ENCODE measurements at regions not wholly inside any gene's neighbourhood (a gene's known extent, or its start where the extent isn't known, plus 50 kb on each side); places are given as distances from the start of the nearest gene placed in this dataset.

- Mint-ChIP-seq H3K27me3 (no peaks in the 10 kb centered on the region), H3K4me3 (no peak overlapping the region), H3K9me3 (peaks cover 23% of the 10 kb centered on the region), H3K4me1 (no peaks in the 10 kb centered on the region), H3K27ac (no peak overlapping the region), H3K36me3 (no peaks in the 10 kb centered on the region)
- ATAC-seq (ENCODE audit: low read depth): no peak
- DNase-seq (ENCODE audit: low spot score in 2 of 2): no peak
Observed at GRCh38 chr1:181284978-181285377, 196.5 kb downstream of the IER5 start.

- DNase-seq (ENCODE audit: low spot score in 2 of 2): no peak
- no peak for ATAC-seq (ENCODE audit: low read depth)
- no peaks in the 10 kb centered on the region for H3K9me3 Mint-ChIP-seq
- no peak overlapping the region for H3K4me3 Mint-ChIP-seq
- peaks cover 9% of the 10 kb centered on the region for H3K27me3 Mint-ChIP-seq
- H3K27ac Mint-ChIP-seq: no peak overlapping the region
- H3K36me3 Mint-ChIP-seq: no peaks in the 10 kb centered on the region
- H3K4me1 Mint-ChIP-seq: no peaks in the 10 kb centered on the region
Observed at GRCh38 chr1:181295217-181295616, 188.1 kb upstream of the CACNA1E start.

GRCh38 chr1:181296180-181296579 is 187.1 kb upstream of the CACNA1E start:
- ATAC-seq (ENCODE audit: low read depth) (no peak), DNase-seq (ENCODE audit: low spot score in 2 of 2) (no peak)
- no peak overlapping the region for H3K27ac Mint-ChIP-seq
- no peaks in the 10 kb centered on the region for H3K9me3 Mint-ChIP-seq
- no peaks in the 10 kb centered on the region for H3K4me1 Mint-ChIP-seq
- H3K36me3 Mint-ChIP-seq: no peaks in the 10 kb centered on the region
- H3K4me3 Mint-ChIP-seq: no peak overlapping the region
- peaks cover 9% of the 10 kb centered on the region for H3K27me3 Mint-ChIP-seq

- DNase-seq (ENCODE audit: low spot score in 2 of 2) (no peak), ATAC-seq (ENCODE audit: low read depth) (no peak)
- H3K27ac Mint-ChIP-seq: no peak overlapping the region
- H3K4me3 Mint-ChIP-seq: no peak overlapping the region
- no peaks in the 10 kb centered on the region for H3K36me3 Mint-ChIP-seq
- no peaks in the 10 kb centered on the region for H3K9me3 Mint-ChIP-seq
- H3K27me3 Mint-ChIP-seq: peaks cover 17% of the 10 kb centered on the region
- no peaks in the 10 kb centered on the region for H3K4me1 Mint-ChIP-seq
Observed at GRCh38 chr1:181308098-181308497, 175.2 kb upstream of the CACNA1E start.

GRCh38 chr1:181310560-181310959 is 172.8 kb upstream of the CACNA1E start:
- no peaks in the 10 kb centered on the region for H3K9me3 Mint-ChIP-seq
- no peak overlapping the region for H3K27ac Mint-ChIP-seq
- no peak for DNase-seq (ENCODE audit: low spot score in 2 of 2)
- H3K4me3 Mint-ChIP-seq: no peak overlapping the region
- no peaks in the 10 kb centered on the region for H3K36me3 Mint-ChIP-seq
- peaks cover 25% of the 10 kb centered on the region for H3K27me3 Mint-ChIP-seq
- no peak for ATAC-seq (ENCODE audit: low read depth)
- peaks cover 7% of the 10 kb centered on the region for H3K4me1 Mint-ChIP-seq

- Mint-ChIP-seq H3K4me3 (no peak overlapping the region), H3K36me3 (no peaks in the 10 kb centered on the region), H3K27me3 (peaks cover 30% of the 10 kb centered on the region), H3K9me3 (no peaks in the 10 kb centered on the region), H3K27ac (no peak overlapping the region), H3K4me1 (peaks cover 7% of the 10 kb centered on the region)
- no peak for DNase-seq (ENCODE audit: low spot score in 2 of 2)
- ATAC-seq (ENCODE audit: low read depth): no peak
Observed at GRCh38 chr1:181312946-181313345, 170.4 kb upstream of the CACNA1E start.

GRCh38 chr1:181313466-181313865 is 169.9 kb upstream of the CACNA1E start:
- peaks cover 30% of the 10 kb centered on the region for H3K27me3 Mint-ChIP-seq
- H3K4me1 Mint-ChIP-seq: peaks cover 7% of the 10 kb centered on the region
- no peak overlapping the region for H3K27ac Mint-ChIP-seq

GRCh38 chr1:181314010-181314409 is 169.3 kb upstream of the CACNA1E start:
- Mint-ChIP-seq H3K9me3 (no peaks in the 10 kb centered on the region), H3K36me3 (no peaks in the 10 kb centered on the region), H3K27me3 (peaks cover 30% of the 10 kb centered on the region), H3K4me3 (no peak overlapping the region), H3K4me1 (peaks cover 7% of the 10 kb centered on the region), H3K27ac (no peak overlapping the region)
- DNase-seq (ENCODE audit: low spot score in 2 of 2) (no peak), ATAC-seq (ENCODE audit: low read depth) (no peak)

More at GRCh38 chr1:181313466-181313865, 169.9 kb upstream of the CACNA1E start:
- Mint-ChIP-seq H3K9me3 (no peaks in the 10 kb centered on the region), H3K4me3 (no peak overlapping the region), H3K36me3 (no peaks in the 10 kb centered on the region)
- no peak for DNase-seq (ENCODE audit: low spot score in 2 of 2)
- ATAC-seq (ENCODE audit: low read depth): no peak

GRCh38 chr1:181314959-181315358 is 168.4 kb upstream of the CACNA1E start:
- ATAC-seq (ENCODE audit: low read depth): no peak
- H3K9me3 Mint-ChIP-seq: no peaks in the 10 kb centered on the region

GRCh38 chr1:181317261-181317930 is 165.9 kb upstream of the CACNA1E start:
- no peak for DNase-seq (ENCODE audit: low spot score in 2 of 2)
- H3K9me3 Mint-ChIP-seq: no peaks in the 10 kb centered on the region
- H3K27ac Mint-ChIP-seq: no peak overlapping the region
- no peak overlapping the region for H3K4me3 Mint-ChIP-seq
- no peaks in the 10 kb centered on the region for H3K36me3 Mint-ChIP-seq
- peaks cover 7% of the 10 kb centered on the region for H3K4me1 Mint-ChIP-seq
- ATAC-seq (ENCODE audit: low read depth): no peak
- peaks cover 37% of the 10 kb centered on the region for H3K27me3 Mint-ChIP-seq

More at GRCh38 chr1:181314959-181315358, 168.4 kb upstream of the CACNA1E start:
- Mint-ChIP-seq H3K27me3 (peaks cover 33% of the 10 kb centered on the region), H3K4me3 (no peak overlapping the region), H3K36me3 (no peaks in the 10 kb centered on the region), H3K27ac (no peak overlapping the region), H3K4me1 (peaks cover 7% of the 10 kb centered on the region)
- DNase-seq (ENCODE audit: low spot score in 2 of 2): no peak

GRCh38 chr1:181318022-181318857 is 165.1 kb upstream of the CACNA1E start:
- Mint-ChIP-seq H3K36me3 (no peaks in the 10 kb centered on the region), H3K9me3 (no peaks in the 10 kb centered on the region), H3K27ac (no peak overlapping the region), H3K4me3 (no peak overlapping the region), H3K27me3 (peaks cover 32% of the 10 kb centered on the region), H3K4me1 (peaks cover 7% of the 10 kb centered on the region)
- no peak for ATAC-seq (ENCODE audit: low read depth)
- DNase-seq (ENCODE audit: low spot score in 2 of 2): no peak

- no peak for ATAC-seq (ENCODE audit: low read depth)
- peaks cover 32% of the 10 kb centered on the region for H3K27me3 Mint-ChIP-seq
- no peak overlapping the region for H3K27ac Mint-ChIP-seq
- H3K4me1 Mint-ChIP-seq: peaks cover 7% of the 10 kb centered on the region
- no peak for DNase-seq (ENCODE audit: low spot score in 2 of 2)
- H3K4me3 Mint-ChIP-seq: no peak overlapping the region
- H3K36me3 Mint-ChIP-seq: no peaks in the 10 kb centered on the region
- H3K9me3 Mint-ChIP-seq: no peaks in the 10 kb centered on the region
Observed at GRCh38 chr1:181318858-181319235, 164.5 kb upstream of the CACNA1E start.

GRCh38 chr1:181319907-181320306 is 163.4 kb upstream of the CACNA1E start:
- DNase-seq (ENCODE audit: low spot score in 2 of 2): no peak
- no peaks in the 10 kb centered on the region for H3K4me1 Mint-ChIP-seq
- no peak overlapping the region for H3K27ac Mint-ChIP-seq
- H3K27me3 Mint-ChIP-seq: peaks cover 25% of the 10 kb centered on the region
- H3K4me3 Mint-ChIP-seq: no peak overlapping the region
- ATAC-seq (ENCODE audit: low read depth): no peak
- no peaks in the 10 kb centered on the region for H3K36me3 Mint-ChIP-seq
- H3K9me3 Mint-ChIP-seq: no peaks in the 10 kb centered on the region

- DNase-seq (ENCODE audit: low spot score in 2 of 2): no peak
Observed at GRCh38 chr1:181324797-181325616, 158.3 kb upstream of the CACNA1E start.

More at GRCh38 chr1:181324797-181325616, 158.3 kb upstream of the CACNA1E start:
- Mint-ChIP-seq H3K4me3 (no peak overlapping the region), H3K27me3 (peaks cover 16% of the 10 kb centered on the region), H3K4me1 (no peaks in the 10 kb centered on the region), H3K36me3 (no peaks in the 10 kb centered on the region), H3K27ac (no peak overlapping the region), H3K9me3 (no peaks in the 10 kb centered on the region)
- ATAC-seq (ENCODE audit: low read depth): no peak

All from memory B cell (primary cell).